NCI-H2227 (cell line): ENCODE measurements at regions not wholly inside any gene's neighbourhood (a gene's known extent, or its start where the extent isn't known, plus 50 kb on each side); places are given as distances from the start of the nearest gene placed in this dataset.

ENCODE experiments used
- DNase-seq: peaks from one replicate; lab custom pipeline; 2025; ENCODE audit not compliant: unreplicated experiment; lab: John Stamatoyannopoulos, UW

DNA sequence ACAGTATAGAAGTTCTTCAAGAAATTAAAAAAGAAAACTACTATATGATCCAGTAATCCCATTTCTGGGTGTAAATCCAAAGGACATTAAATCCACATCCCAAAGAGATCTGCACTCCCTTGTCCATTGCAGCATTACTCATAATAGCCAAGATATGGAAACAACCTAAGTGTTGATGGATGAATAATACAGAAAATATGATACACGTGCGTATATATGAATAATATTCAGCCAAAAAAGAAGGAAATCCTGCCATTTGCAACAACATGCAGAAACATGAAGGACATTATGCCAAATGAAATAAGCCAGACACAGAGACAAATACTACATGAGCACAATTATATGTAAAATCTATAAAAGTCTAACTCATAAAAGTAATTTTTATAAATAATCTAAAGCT lies 306.3 kb upstream of the ANO3 start:
- DNase-seq: no peak

GRCh38 chr11:26026078-26026477 lies 305.9 kb upstream of the ANO3 start:
- no peak for DNase-seq

DNA sequence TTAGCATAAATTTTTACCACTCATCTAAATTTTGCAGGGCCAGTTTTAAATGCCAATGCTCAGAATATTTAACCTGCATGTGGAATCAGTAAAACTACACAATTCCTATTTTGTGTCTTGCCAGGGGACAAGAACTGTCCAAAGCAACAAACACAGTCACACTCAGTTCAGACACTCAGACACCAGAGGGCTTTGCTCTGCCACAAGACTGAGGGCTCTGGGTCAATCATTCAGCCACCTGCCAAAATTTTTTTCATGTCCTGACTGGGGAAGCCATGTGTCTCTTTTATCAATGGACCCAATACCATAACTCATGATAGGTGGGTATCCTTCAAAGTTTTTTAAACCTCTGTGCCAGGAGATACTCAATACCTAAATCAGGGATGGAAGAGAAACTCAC lies 304.0 kb upstream of the ANO3 start:
- DNase-seq: no peak

GRCh38 chr11:26028393-26028911 lies 303.5 kb upstream of the ANO3 start:
- no peak for DNase-seq

- no peak for DNase-seq
Observed at GRCh38 chr11:26030399-26030798, 301.5 kb upstream of the ANO3 start.

DNA sequence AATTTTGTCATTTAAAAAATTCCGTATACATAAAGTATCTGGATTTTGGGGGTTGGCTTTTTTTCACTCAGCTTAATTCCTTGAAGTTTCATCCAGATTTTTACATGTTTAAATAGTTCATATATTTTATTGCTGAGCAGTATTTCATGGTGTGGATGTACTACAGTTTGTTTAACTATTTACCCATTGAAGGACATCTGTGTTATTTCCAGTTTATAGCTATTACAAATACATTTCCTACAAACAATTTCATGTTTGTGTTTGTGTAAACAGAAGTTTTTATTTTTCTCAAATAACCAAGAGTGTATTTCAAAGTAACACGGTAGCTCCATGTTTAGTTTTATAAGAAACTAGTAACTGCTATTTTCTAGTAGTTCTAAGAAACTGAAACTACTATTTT lies 299.7 kb upstream of the ANO3 start:
- no peak for DNase-seq

DNA sequence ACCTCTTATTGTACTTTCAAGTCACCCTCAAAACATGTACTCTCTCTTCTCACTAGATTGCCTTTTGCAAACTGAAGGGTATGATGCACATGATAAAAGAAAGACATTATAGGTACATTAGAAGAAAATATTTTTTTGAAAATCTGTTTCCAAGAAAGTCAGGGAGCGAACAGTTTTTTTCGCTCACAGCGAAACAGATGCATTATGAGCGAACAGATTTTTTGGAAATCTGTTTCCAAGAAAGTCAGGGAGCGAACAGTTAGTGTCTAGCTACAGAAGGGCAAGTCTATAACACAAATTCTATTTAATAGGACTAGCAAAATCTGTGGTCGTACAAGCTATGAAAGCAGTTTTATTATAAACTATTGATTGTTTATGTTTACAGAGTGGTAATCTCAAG lies 296.2 kb upstream of the ANO3 start:
- DNase-seq: no peak

GRCh38 chr11:26037716-26038115 lies 294.2 kb upstream of the ANO3 start:
- DNase-seq: no peak

DNA sequence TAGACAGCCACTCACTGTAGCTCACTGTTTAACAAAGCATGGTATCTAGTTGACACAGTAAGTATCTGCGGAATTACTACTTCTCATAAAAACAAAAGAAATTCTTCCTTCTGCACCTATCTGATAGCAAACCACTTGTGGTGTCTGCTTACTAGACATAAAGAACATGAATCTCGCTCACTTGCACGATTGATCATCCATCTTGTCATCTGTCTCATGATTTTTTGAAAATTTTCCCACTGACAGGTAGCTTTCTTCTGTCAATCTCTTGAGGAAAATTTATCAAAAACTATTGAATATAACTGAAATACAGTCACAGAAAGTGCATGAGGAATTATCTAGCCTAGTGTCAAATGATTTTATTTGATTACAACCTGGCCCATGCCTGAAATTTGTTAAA lies 291.6 kb upstream of the ANO3 start:
- DNase-seq: no peak

GRCh38 chr11:26042113-26042512 lies 289.8 kb upstream of the ANO3 start:
- DNase-seq: no peak

DNA sequence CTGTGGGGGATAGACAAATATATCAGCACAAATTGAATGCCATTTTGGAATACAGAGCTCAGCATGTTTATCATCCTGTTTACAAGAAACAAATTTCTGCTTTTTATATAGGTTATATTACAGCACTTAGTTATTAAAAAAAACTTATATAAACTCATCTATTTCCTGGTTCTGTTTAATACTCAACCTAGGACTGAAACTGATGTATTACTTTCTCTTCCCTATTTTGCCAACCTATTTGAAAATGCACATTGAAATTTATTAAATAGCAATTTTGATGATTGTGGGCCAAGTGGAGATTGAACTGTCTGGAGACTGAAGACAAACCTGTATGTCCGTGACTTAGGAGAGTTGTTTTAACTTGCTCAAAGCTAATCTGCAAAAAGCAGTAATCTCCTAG lies 288.3 kb upstream of the ANO3 start:
- no peak for DNase-seq

DNA sequence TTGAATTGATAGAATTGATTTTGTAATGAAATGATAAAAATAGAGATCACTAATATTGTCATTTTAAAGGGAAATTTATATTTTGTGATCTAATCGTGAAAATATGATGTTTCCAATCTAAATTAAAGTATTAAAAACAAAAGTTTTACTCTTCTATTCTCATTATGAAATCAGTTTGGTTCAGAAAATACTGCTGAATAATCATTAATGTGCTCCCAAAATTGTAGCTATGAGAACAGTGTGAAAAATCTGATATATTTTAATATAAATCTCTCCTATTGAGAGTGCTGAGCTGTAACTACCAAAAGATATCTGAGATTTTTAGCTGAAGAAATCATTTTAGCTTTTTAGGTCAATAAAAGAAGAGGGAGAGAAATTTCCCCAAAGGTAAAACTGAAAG lies 287.5 kb upstream of the ANO3 start:
- no peak for DNase-seq

GRCh38 chr11:26045082-26045481 lies 286.8 kb upstream of the ANO3 start:
- no peak for DNase-seq

DNA sequence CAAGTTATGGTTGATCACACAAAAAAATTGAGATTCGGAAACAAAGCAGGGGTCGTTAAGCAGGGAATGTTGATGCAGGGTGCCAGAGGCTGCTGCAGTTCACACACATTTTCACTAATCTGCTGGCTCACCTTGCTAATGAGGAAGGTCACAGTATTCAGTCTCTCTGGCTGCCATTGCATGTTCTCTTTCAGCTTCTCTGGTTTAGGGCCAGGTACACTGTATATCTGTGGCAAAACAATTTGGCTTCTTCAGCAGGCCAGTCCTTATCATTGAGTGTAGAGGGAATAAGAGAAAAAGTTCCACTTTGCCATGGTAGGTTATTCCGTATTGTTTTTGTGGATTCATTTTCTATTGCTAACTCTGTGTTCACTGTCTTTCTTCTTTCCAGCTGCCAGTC lies 283.7 kb upstream of the ANO3 start:
- no peak for DNase-seq

DNA sequence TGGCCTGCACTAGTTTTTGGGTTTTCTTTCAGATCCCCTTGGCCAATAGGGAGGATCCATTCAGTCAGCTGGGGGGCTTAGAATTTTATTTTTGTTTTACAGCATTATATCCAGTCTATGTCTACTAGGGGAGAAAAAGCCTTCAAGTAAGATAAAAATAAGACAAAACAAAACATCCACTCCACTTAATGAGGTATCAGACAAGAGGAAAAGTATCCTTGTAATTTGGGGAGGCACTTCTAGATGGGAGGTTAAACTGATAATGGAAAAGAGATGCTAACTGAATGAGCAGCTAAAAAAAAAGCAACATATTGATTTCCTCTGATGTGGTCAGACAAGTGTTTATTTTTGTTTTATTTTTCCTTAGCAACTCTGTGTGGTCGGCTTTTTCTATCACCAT lies 278.0 kb upstream of the ANO3 start:
- no peak for DNase-seq

DNA sequence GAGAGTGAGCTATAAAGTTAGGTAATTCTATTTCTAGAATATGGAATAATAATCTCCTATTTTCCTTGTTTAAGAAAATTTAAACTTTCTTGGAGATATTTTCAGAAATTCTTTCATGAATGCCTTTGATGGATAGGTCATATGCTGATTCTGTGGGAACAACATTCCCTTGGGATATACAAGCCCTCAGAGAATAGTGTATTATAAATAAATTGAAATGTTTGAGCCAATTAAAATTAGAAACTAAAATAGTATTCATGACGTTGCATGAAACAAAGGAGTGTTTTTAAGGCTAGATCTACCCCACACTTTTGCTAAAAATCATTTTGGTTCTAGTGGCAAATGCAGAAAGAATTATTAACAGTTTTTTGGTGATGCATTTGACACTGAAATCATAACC lies 269.3 kb upstream of the ANO3 start:
- DNase-seq: no peak

DNA sequence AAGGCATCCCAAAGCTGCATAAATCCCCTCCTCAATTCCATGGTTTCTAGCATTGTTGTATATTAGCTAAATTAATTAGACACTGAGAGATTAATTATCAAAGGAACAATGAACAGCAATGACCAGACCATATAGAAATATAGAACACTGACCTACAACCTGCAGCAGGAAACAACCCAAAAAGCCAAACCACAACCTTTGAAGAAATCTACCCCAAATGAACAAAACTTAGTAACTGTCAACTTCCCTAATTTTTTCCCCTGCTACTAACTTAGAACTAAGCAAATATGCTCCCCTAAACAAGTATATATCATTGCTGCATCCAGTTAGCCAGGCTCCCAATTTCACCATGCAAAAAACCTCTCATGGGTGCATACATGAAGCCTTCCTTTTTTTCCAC lies 268.0 kb upstream of the ANO3 start:
- no peak for DNase-seq

DNA sequence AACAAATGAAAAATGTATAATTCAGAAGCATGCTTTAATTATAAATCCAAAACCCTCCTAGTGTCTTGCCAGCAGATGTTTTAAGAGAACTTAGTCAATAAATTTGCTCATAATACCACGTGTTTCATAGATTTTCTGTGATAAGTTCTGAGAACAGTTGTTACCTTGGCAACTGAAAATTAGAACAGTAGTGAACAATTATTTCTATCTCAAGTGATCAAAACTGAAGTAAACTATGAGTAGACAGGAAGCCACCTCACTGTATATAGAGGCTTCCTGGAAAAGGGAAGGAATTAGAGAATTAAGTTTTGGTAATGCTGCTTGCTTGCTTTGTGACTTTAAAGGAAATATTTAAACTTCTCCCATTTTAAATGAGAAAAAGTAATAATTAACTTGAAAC lies 266.0 kb upstream of the ANO3 start:
- DNase-seq: no peak

DNA sequence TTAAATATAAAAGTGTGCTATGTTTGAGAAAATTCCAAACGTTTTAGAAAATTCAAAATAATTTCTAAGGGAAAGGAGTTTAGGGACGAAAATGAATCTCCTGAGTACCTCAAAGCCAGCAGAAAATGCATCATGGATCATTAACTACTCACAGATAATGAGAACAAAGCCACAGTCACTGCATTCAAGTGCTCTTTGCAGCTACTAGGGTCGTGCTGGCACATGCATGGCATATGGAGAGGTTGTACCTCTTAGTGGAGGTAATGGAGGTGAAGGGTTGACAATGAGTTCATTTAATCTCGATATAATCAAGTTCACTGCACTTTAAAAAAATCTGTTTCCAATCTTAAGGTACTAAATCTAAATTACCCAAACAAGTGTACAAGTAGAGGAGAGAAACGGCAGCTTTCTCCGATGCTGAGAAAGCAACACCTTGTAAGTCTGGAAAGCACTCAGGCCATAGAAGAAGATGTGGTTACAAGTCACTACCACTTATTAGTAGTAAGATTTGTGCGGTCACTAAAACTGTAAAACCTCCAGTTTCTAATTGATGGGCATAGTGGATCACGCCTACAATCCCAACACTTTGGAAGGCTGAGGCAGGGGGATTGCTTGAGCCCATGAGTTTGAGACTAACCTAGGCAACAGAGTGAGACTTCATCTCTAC lies 261.1 kb upstream of the ANO3 start:
- peak; percentile 45 for DNase-seq

- DNase-seq: peak; percentile 21
Observed at GRCh38 chr11:26072614-26073153, 259.2 kb upstream of the ANO3 start.

- DNase-seq: no peak
Observed at GRCh38 chr11:26073646-26074045, 258.3 kb upstream of the ANO3 start.

GRCh38 chr11:26076233-26076990 lies 255.5 kb upstream of the ANO3 start:
- no peak for DNase-seq
